Vagina (tissue), 2 donors: ENCODE measurements at regions not wholly inside any gene's neighbourhood (a gene's known extent, or its start where the extent isn't known, plus 50 kb on each side); places are given as distances from the start of the nearest gene placed in this dataset.

Source experiments
- DNase-seq, 2 donors: peaks; one replicate each; pipeline ENCODE4 v3.0.0-alpha.2; 2017; ENCODE audit errors: extremely low spot score in 2 of 2
- H3K27ac ChIP-seq: fragments of 200-600 bp; sonication (generic); one replicate; pipeline ENCODE4 v1.5.1; 2019
- H3K27me3 ChIP-seq: fragments of 200-600 bp; sonication (generic); one replicate; pipeline ENCODE4 v1.5.1; 2019
- H3K36me3 ChIP-seq, 2 donors: fragments of 200-600 bp; sonication (generic); one replicate each; pipeline ENCODE4 v1.5.1; 2017 to 2019
- H3K4me1 ChIP-seq: fragments of 200-600 bp; sonication (generic); one replicate; pipeline ENCODE4 v1.5.1; 2019
- H3K4me3 ChIP-seq, 2 donors: fragments of 200-600 bp; sonication (generic); 1 replicate in 1 of 2; 2 replicates in 1 of 2; pipeline ENCODE4 v1.5.1; 2016 to 2019
- H3K9me3 ChIP-seq: fragments of 200-600 bp; sonication (generic); one replicate; pipeline ENCODE4 v1.5.1; 2019
- CTCF ChIP-seq, 3 experiments: fragments of 450-650 bp in 2 of 3; fragments of 200-600 bp in 1 of 3; sonication (generic) in 1 of 3; IDR thresholded peaks; one replicate each; pipeline ENCODE4 v1.5.1; 2017 to 2019; ENCODE audit warnings: antibody characterized with exemption in 3 of 3, mild to moderate bottlenecking in 2 of 3, moderate library complexity in 2 of 3
- POLR2A ChIP-seq, 2 donors: fragments of 450-650 bp; IDR thresholded peaks; one replicate each; pipeline ENCODE4 v1.6.1; 2017; ENCODE audit warnings: antibody characterized with exemption in 2 of 2, mild to moderate bottlenecking in 2 of 2, moderate library complexity in 2 of 2
- POLR2AphosphoS5 ChIP-seq, 2 donors: sonication (generic); formaldehyde crosslinking; IDR thresholded peaks; one replicate each; pipeline ENCODE4 v1.9.0; 2017; ENCODE audit warnings: antibody characterized with exemption in 2 of 2, mild to moderate bottlenecking in 2 of 2, low read depth in 1 of 2; ENCODE audit not compliant: insufficient read depth in 1 of 2
- intact Hi-C: fragments of 100-400 bp; cut with DNase I; formaldehyde crosslinking; loops from one replicate; pipeline ENCODE4 v1.15.1; 2023

- H3K27me3 ChIP-seq: no peaks in the 10 kb centered on the region
- no peak for TF ChIP-seq POLR2A (IDR thresholded peaks at IDR 0.05)
- no peak for TF ChIP-seq CTCF (IDR thresholded peaks at IDR 0.05)
- no peaks in the 10 kb centered on the region for H3K36me3 ChIP-seq
- no peak overlapping the region for H3K4me3 ChIP-seq
- no peaks in the 10 kb centered on the region for H3K4me1 ChIP-seq
- no peak for DNase-seq
- intact Hi-C loops: no loop called here
- H3K9me3 ChIP-seq: no peaks in the 10 kb centered on the region
- H3K27ac ChIP-seq: no peak overlapping the region
Observed at GRCh38 chr10:32120147-32120546, 63.9 kb upstream of the KIF5B start.

GRCh38 chr10:32114508-32114907, 58.3 kb upstream of the KIF5B start:
- Histone ChIP-seq H3K27me3 (no peaks in the 10 kb centered on the region), H3K4me3 (no peak overlapping the region), H3K9me3 (no peaks in the 10 kb centered on the region), H3K36me3 (no peaks in the 10 kb centered on the region), H3K27ac (no peak overlapping the region), H3K4me1 (no peaks in the 10 kb centered on the region)
- DNase-seq: no peak
- intact Hi-C loops: no loop called here
- TF ChIP-seq POLR2AphosphoS5 (IDR thresholded peaks at IDR 0.05; ENCODE audit: insufficient read depth in 1 of 2, low read depth in 1 of 2) (no peak), POLR2A (IDR thresholded peaks at IDR 0.05) (no peak), CTCF (IDR thresholded peaks at IDR 0.05) (no peak)

- Histone ChIP-seq H3K4me1 (no peaks in the 10 kb centered on the region), H3K9me3 (no peaks in the 10 kb centered on the region), H3K36me3 (no peaks in the 10 kb centered on the region), H3K27me3 (no peaks in the 10 kb centered on the region), H3K4me3 (no peak overlapping the region), H3K27ac (no peak overlapping the region)
- intact Hi-C loops: no loop called here
- no peak for DNase-seq
- TF ChIP-seq POLR2A (IDR thresholded peaks at IDR 0.05): no peak
- TF ChIP-seq CTCF (IDR thresholded peaks at IDR 0.05): no peak
- TF ChIP-seq POLR2AphosphoS5 (IDR thresholded peaks at IDR 0.05; ENCODE audit: insufficient read depth in 1 of 2, low read depth in 1 of 2): no peak
Observed at GRCh38 chr10:32112055-32112454, 55.8 kb upstream of the KIF5B start.

- H3K36me3 ChIP-seq: no peaks in the 10 kb centered on the region
- no peaks in the 10 kb centered on the region for H3K27me3 ChIP-seq
- intact Hi-C loops: no loop called here
- no peak overlapping the region for H3K27ac ChIP-seq
- no peak overlapping the region for H3K4me3 ChIP-seq
- no peak for DNase-seq
- no peaks in the 10 kb centered on the region for H3K4me1 ChIP-seq
- no peak for TF ChIP-seq POLR2A (IDR thresholded peaks at IDR 0.05)
- no peak for TF ChIP-seq CTCF (IDR thresholded peaks at IDR 0.05)
- TF ChIP-seq POLR2AphosphoS5 (IDR thresholded peaks at IDR 0.05; ENCODE audit: insufficient read depth in 1 of 2, low read depth in 1 of 2): no peak
- no peaks in the 10 kb centered on the region for H3K9me3 ChIP-seq
Observed at GRCh38 chr10:32111585-32111984, 55.4 kb upstream of the KIF5B start.

GRCh38 chr10:32110790-32111189, 54.6 kb upstream of the KIF5B start:
- H3K4me1 ChIP-seq: no peaks in the 10 kb centered on the region
- intact Hi-C loops: no loop called here
- H3K4me3 ChIP-seq: no peak overlapping the region
- no peak overlapping the region for H3K27ac ChIP-seq
- H3K27me3 ChIP-seq: no peaks in the 10 kb centered on the region
- TF ChIP-seq CTCF (IDR thresholded peaks at IDR 0.05): no peak
- TF ChIP-seq POLR2AphosphoS5 (IDR thresholded peaks at IDR 0.05; ENCODE audit: insufficient read depth in 1 of 2, low read depth in 1 of 2): no peak
- no peak for TF ChIP-seq POLR2A (IDR thresholded peaks at IDR 0.05)
- H3K36me3 ChIP-seq: no peaks in the 10 kb centered on the region
- no peaks in the 10 kb centered on the region for H3K9me3 ChIP-seq
- DNase-seq: no peak
